Dermis blood vessel endothelial cell (primary cell): ENCODE measurements at regions not wholly inside any gene's neighbourhood (a gene's known extent, or its start where the extent isn't known, plus 50 kb on each side); places are given as distances from the start of the nearest gene placed in this dataset.
"Not testable (repeated sequence)": the region's sequence is repeated elsewhere in the genome, so short reads cannot be mapped to it uniquely, and the experiment has no call there.

Source experiments
- DNase-seq: peaks from one replicate; pipeline ENCODE4 v3.0.0; 2010

GRCh38 chr6:140486450-140487361 is 1112.3 kb upstream of the CITED2 start:
- no peak for DNase-seq

- DNase-seq, result peak; percentile 60
These were observed 1111.4 kb upstream of the CITED2 start for GRCh38 chr6:140485740-140486449.

GRCh38 chr6:140480852-140481251 is 1106.4 kb upstream of the CITED2 start:
- no peak for DNase-seq

- no peak for DNase-seq
These were observed 1104.2 kb upstream of the CITED2 start for GRCh38 chr6:140478631-140479030.

GRCh38 chr6:140475086-140475485 is 1100.6 kb upstream of the CITED2 start:
- DNase-seq, result no peak

- no peak for DNase-seq
These were observed 1090.3 kb upstream of the CITED2 start for GRCh38 chr6:140464720-140465119.

GRCh38 chr6:140463312-140463710 is 1088.9 kb upstream of the CITED2 start:
- DNase-seq, result no peak

- peak; percentile 34 for DNase-seq
These were observed 1088.2 kb upstream of the CITED2 start for GRCh38 chr6:140462453-140463311.

- no peak for DNase-seq
These were observed 1087.6 kb upstream of the CITED2 start for GRCh38 chr6:140462076-140462452.

GRCh38 chr6:140460267-140460666 is 1085.8 kb upstream of the CITED2 start:
- DNase-seq, result no peak

- no peak for DNase-seq
These were observed 1084.8 kb upstream of the CITED2 start for GRCh38 chr6:140459209-140459608.

GRCh38 chr6:140446241-140446640 is 1071.8 kb upstream of the CITED2 start:
- no peak for DNase-seq

- peak; percentile 55 for DNase-seq
These were observed 1071.1 kb upstream of the CITED2 start for GRCh38 chr6:140445474-140446004.

GRCh38 chr6:140443112-140443511 is 1068.7 kb upstream of the CITED2 start:
- not testable (repeated sequence) for DNase-seq

GRCh38 chr6:140441256-140441655 is 1066.8 kb upstream of the CITED2 start:
- DNase-seq, result peak; percentile 71

GRCh38 chr6:140440223-140440835 is 1065.9 kb upstream of the CITED2 start:
- DNase-seq, result no peak

- DNase-seq, result no peak
These were observed 1063.9 kb upstream of the CITED2 start for GRCh38 chr6:140438346-140438735.

- DNase-seq, result no peak
These were observed 1063.3 kb upstream of the CITED2 start for GRCh38 chr6:140437619-140438345.

GRCh38 chr6:140436023-140436811 is 1061.8 kb upstream of the CITED2 start:
- no peak for DNase-seq

- no peak for DNase-seq
These were observed 1060.3 kb upstream of the CITED2 start for GRCh38 chr6:140434761-140435160.

GRCh38 chr6:140433072-140433471 is 1058.6 kb upstream of the CITED2 start:
- DNase-seq, result no peak
